H9 (cell line): ENCODE measurements at regions not wholly inside any gene's neighbourhood (a gene's known extent, or its start where the extent isn't known, plus 50 kb on each side); places are given as distances from the start of the nearest gene placed in this dataset.

ENCODE experiments used
- DNase-seq: peaks from one replicate; pipeline ENCODE4 v3.0.0-alpha.2; 2017
- H2AFZ ChIP-seq: one replicate; pipeline ENCODE4 v1.6.1; 2013; ENCODE audit warnings: mild to moderate bottlenecking, low read length, control low read depth, moderate library complexity
- H2AK5ac ChIP-seq: 2 replicates; pipeline ENCODE4 v1.6.1; 2013; ENCODE audit warnings: low read length, control low read depth, mixed read lengths; ENCODE audit not compliant: insufficient read length
- H2BK120ac ChIP-seq: one replicate; pipeline ENCODE4 v1.6.1; 2013; ENCODE audit warnings: low read depth, mild to moderate bottlenecking, low read length, control low read depth, inconsistent platforms; ENCODE audit not compliant: poor library complexity, severe bottlenecking
- H2BK12ac ChIP-seq: 2 replicates; pipeline ENCODE4 v1.6.1; 2013; ENCODE audit warnings: low read length, control low read depth, mixed read lengths, low read depth; ENCODE audit not compliant: insufficient read length
- H2BK15ac ChIP-seq: 2 replicates; pipeline ENCODE4 v1.6.1; 2013; ENCODE audit warnings: low read depth, low read length, control low read depth
- H2BK20ac ChIP-seq: one replicate; pipeline ENCODE4 v1.6.1; 2013; ENCODE audit warnings: low read depth, mild to moderate bottlenecking, low read length, control low read depth, inconsistent platforms; ENCODE audit not compliant: poor library complexity, severe bottlenecking
- H2BK5ac ChIP-seq: 2 replicates; pipeline ENCODE4 v1.6.1; 2013; ENCODE audit warnings: low read length, control low read depth, mixed read lengths; ENCODE audit not compliant: insufficient read length
- H3K14ac ChIP-seq: 2 replicates; pipeline ENCODE4 v1.6.1; 2013; ENCODE audit warnings: low read length, control low read depth; ENCODE audit not compliant: insufficient read depth
- H3K18ac ChIP-seq: 2 replicates; pipeline ENCODE4 v1.6.1; 2013; ENCODE audit warnings: low read depth, mild to moderate bottlenecking, mixed read lengths, low read length, control low read depth; ENCODE audit not compliant: insufficient read length
- H3K23ac ChIP-seq: 2 replicates; pipeline ENCODE4 v1.6.1; 2013; ENCODE audit warnings: low read length, control low read depth, mixed read lengths, low read depth; ENCODE audit not compliant: insufficient read length
- H3K23me2 ChIP-seq: 2 replicates; pipeline ENCODE4 v1.6.1; 2013; ENCODE audit warnings: low read depth, mild to moderate bottlenecking, mixed read lengths, low read length, control low read depth; ENCODE audit not compliant: insufficient read length, poor library complexity, severe bottlenecking
- H3K27ac ChIP-seq: 2 replicates; pipeline ENCODE4 v1.5.1; 2013; ENCODE audit warnings: low read length, control low read depth, mixed read lengths, low read depth; ENCODE audit not compliant: insufficient read length
- H3K27me3 ChIP-seq: 2 replicates; pipeline ENCODE4 v1.6.1; 2013; ENCODE audit warnings: low read length, control low read depth, inconsistent platforms; ENCODE audit not compliant: insufficient read depth
- H3K4ac ChIP-seq: 2 replicates; pipeline ENCODE4 v1.6.1; 2013; ENCODE audit warnings: low read depth, mild to moderate bottlenecking, control low read depth, inconsistent platforms, low read length, moderate library complexity
- H3K4me1 ChIP-seq: 2 replicates; pipeline ENCODE4 v1.6.1; 2013; ENCODE audit warnings: low read length, control low read depth, inconsistent platforms; ENCODE audit not compliant: insufficient read depth
- H3K4me2 ChIP-seq: 2 replicates; pipeline ENCODE4 v1.6.1; 2013; ENCODE audit warnings: low read length, control low read depth, mixed read lengths; ENCODE audit not compliant: insufficient read length, insufficient read depth
- H3K56ac ChIP-seq: 2 replicates; pipeline ENCODE4 v1.6.1; 2013; ENCODE audit warnings: low read depth, mild to moderate bottlenecking, mixed read lengths, low read length, control low read depth; ENCODE audit not compliant: insufficient read length
- H3K79me1 ChIP-seq: 2 replicates; pipeline ENCODE4 v1.6.1; 2013; ENCODE audit warnings: low read depth, mild to moderate bottlenecking, moderate library complexity, low read length, control low read depth, inconsistent platforms; ENCODE audit not compliant: insufficient read depth, poor library complexity, severe bottlenecking
- H3K79me2 ChIP-seq: 2 replicates; pipeline ENCODE4 v1.6.1; 2013; ENCODE audit warnings: low read length, control low read depth, inconsistent platforms; ENCODE audit not compliant: insufficient read depth
- H3K9ac ChIP-seq: 2 replicates; pipeline ENCODE4 v1.6.1; 2013; ENCODE audit warnings: low read length, control low read depth, mixed read lengths; ENCODE audit not compliant: insufficient read length; ENCODE audit errors: extremely low read depth
- H3K9me3 ChIP-seq: one replicate; pipeline ENCODE4 v1.6.1; 2013; ENCODE audit warnings: low read depth, low read length, inconsistent platforms; ENCODE audit not compliant: control insufficient read depth
- H3T11ph ChIP-seq: one replicate; pipeline ENCODE4 v1.6.1; 2013; ENCODE audit warnings: mild to moderate bottlenecking, low read length, control low read depth, inconsistent platforms
- H4K20me1 ChIP-seq: one replicate; pipeline ENCODE4 v1.6.1; 2013; ENCODE audit not compliant: control insufficient read depth, insufficient read length, insufficient read depth
- H4K5ac ChIP-seq: 2 replicates; pipeline ENCODE4 v1.6.1; 2013; ENCODE audit warnings: low read depth, mild to moderate bottlenecking, mixed read lengths, low read length, control low read depth; ENCODE audit not compliant: insufficient read length
- H4K8ac ChIP-seq: replicated peaks from 2 replicates; pipeline ENCODE4 v1.6.1; 2013; ENCODE audit warnings: low read length, control low read depth, mixed read lengths, low read depth; ENCODE audit not compliant: insufficient read length
- H4K91ac ChIP-seq: 2 replicates; pipeline ENCODE4 v1.6.1; 2013; ENCODE audit warnings: low read depth, mild to moderate bottlenecking, moderate library complexity, mixed read lengths, low read length, control low read depth; ENCODE audit not compliant: insufficient read length
- H3K27ac Mint-ChIP-seq, 3 experiments: 2 replicates in 2 of 3; 3 replicates in 1 of 3; pipeline ENCODE4 v1.8.0; 2020 to 2021; ENCODE audit warnings: mixed read lengths in 3 of 3, mild to moderate bottlenecking in 1 of 3, moderate library complexity in 1 of 3
- H3K27me3 Mint-ChIP-seq: 2 replicates; pipeline ENCODE4 v1.8.0; 2021; ENCODE audit warnings: low read depth, mild to moderate bottlenecking, moderate library complexity, mixed read lengths
- H3K36me3 Mint-ChIP-seq, 3 experiments: 2 replicates in 2 of 3; 3 replicates in 1 of 3; pipeline ENCODE4 v1.8.0; 2020 to 2021; ENCODE audit warnings: low read depth in 3 of 3, mixed read lengths in 3 of 3; ENCODE audit not compliant: insufficient read depth in 1 of 3
- H3K4me1 Mint-ChIP-seq, 2 experiments: 2 replicates each; pipeline ENCODE4 v1.8.0; 2020; ENCODE audit warnings: mixed read lengths in 2 of 2
- H3K4me3 Mint-ChIP-seq, 2 experiments: 2 replicates in 1 of 2; 3 replicates in 1 of 2; pipeline ENCODE4 v1.8.0; 2020 to 2021; ENCODE audit warnings: mild to moderate bottlenecking in 2 of 2, mixed read lengths in 2 of 2, moderate library complexity in 1 of 2
- H3K9me3 Mint-ChIP-seq, 2 experiments: 2 replicates in 1 of 2; 3 replicates in 1 of 2; pipeline ENCODE4 v1.8.0; 2020; ENCODE audit warnings: mild to moderate bottlenecking in 2 of 2, mixed read lengths in 2 of 2, moderate library complexity in 1 of 2
- CTCF ChIP-seq: fragments of 200-600 bp; sonication (generic); conservative IDR thresholded peaks from 3 replicates; pipeline ENCODE4 v1.8.0; 2021; ENCODE audit warnings: antibody characterized with exemption, mild to moderate bottlenecking
- WGBS: extraction: QIAGEN DNeasy Blood & Tissue Kit; methylation state at CpG from one replicate; pipeline ENCODE4 v1.1.7; 2013; ENCODE audit warnings: missing lambda C conversion rate, low lambda C conversion rate, mixed read lengths; ENCODE audit not compliant: insufficient read length; ENCODE audit errors: extremely low coverage; 5-methylcytosine and 5-hydroxymethylcytosine counted together

- Histone ChIP-seq H4K91ac (no peak overlapping the region), H3K4ac (no peak overlapping the region), H3T11ph (no peak overlapping the region), H3K18ac (no peak overlapping the region), H2BK15ac (no peak overlapping the region), H3K4me1 (no peaks in the 10 kb centered on the region), H2AFZ (no peak overlapping the region), H4K8ac (no peak overlapping the region), H3K4me2 (no peak overlapping the region), H2BK20ac (no peak overlapping the region), H3K79me2 (no peaks in the 10 kb centered on the region), H3K56ac (no peak overlapping the region), H2BK12ac (no peak overlapping the region), H2AK5ac (no peak overlapping the region), H3K9ac (no peak overlapping the region), H3K79me1 (no peaks in the 10 kb centered on the region), H3K23ac (no peak overlapping the region), H3K27me3 (no peaks in the 10 kb centered on the region), H3K14ac (no peak overlapping the region), H2BK5ac (no peak overlapping the region), H2BK120ac (no peak overlapping the region), H3K9me3 (no peaks in the 10 kb centered on the region), H4K5ac (no peak overlapping the region), H3K27ac (no peak overlapping the region), H3K23me2 (no peaks in the 10 kb centered on the region), H4K20me1 (no peaks in the 10 kb centered on the region)
- WGBS = no CpG with 5 or more reads among the region's 4 CpGs
- peak overlapping the region in 1 of 3 experiments; percentile 83; a peak in 1 of 7 replicates for H3K27ac Mint-ChIP-seq
- peaks cover 0 to 8% (median 0%) of the 10 kb centered on the region in 3 experiments; a peak in 4 of 7 replicates for H3K36me3 Mint-ChIP-seq
- DNase-seq = no peak
- no peaks in the 10 kb centered on the region for H3K27me3 Mint-ChIP-seq
- no peak for TF ChIP-seq CTCF
- H3K9me3 Mint-ChIP-seq = peaks cover under 1% of the 10 kb centered on the region in 2 experiments; a peak in 2 of 5 replicates
- peaks cover under 1% of the 10 kb centered on the region in 2 experiments; a peak in 2 of 4 replicates for H3K4me1 Mint-ChIP-seq
- no peak overlapping the region for H3K4me3 Mint-ChIP-seq
Measured at GRCh38 chr5:98085593-98085992, 687.9 kb upstream of the RGMB start.
